ENCODE measurements at regions not wholly inside any gene's neighbourhood (a gene's known extent, or its start where the extent isn't known, plus 50 kb on each side); places are given as distances from the start of the nearest gene placed in this dataset.

DNA sequence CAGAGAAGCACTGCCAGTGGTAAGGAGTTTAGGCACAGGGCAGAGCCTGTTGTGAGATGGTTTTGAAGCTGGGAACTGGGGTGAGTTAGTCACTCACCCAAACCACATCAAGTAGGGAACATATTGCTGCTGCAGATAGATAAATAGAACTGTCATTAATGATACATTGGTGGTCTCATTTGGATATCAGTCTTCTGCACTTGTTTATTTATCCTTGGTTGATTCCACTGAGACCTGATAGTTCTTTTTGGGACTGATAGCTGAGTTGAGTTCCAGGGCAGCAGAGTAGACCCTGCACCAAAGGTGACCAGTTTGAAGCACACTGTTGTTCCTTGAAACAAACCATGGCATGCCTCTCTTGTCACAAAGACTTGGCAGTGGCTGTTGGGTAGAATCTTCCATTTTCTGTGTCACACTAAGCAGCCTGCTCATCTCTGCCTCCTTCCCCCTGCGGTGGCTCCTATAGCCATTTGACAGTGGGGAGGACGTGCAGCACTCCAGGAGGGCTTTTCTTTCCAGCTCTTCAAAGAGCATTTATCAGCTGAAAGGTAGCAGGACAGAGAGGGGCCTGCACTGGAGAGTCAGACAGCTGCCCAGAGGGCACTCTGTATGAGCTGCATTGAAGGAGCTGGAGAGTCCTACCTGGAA, 59.7 kb upstream of the TMEM164 start:
- ATAC-seq (no peak), DNase-seq (no peak)
- Mint-ChIP-seq H3K9me3 (no peaks in the 10 kb centered on the region), H3K4me3 (no peak overlapping the region), H3K4me1 (ENCODE audit: low read depth) (no peaks in the 10 kb centered on the region), H3K36me3 (ENCODE audit: insufficient read depth) (no peaks in the 10 kb centered on the region), H3K27me3 (ENCODE audit: low read depth) (no peaks in the 10 kb centered on the region)

DNA sequence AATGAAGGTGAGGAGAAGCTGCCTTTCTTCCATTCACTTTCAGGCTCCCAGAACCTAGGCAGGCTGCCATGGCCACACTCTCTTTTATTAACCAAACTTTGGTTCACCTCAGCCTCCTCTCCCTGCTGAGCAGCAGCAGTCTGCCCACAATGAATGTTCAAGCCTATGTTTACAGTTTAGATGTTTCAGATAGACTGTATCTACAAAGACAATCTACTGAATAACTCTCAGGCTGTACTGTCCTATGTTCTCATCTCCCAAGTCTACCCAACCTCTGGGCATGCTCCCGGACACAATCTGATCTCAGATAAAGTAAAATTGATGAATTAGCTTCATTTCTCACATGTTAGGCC, 59.2 kb upstream of the TMEM164 start:
- Mint-ChIP-seq H3K9me3 (no peaks in the 10 kb centered on the region), H3K27me3 (ENCODE audit: low read depth) (no peaks in the 10 kb centered on the region), H3K4me3 (no peak overlapping the region), H3K4me1 (ENCODE audit: low read depth) (no peaks in the 10 kb centered on the region), H3K36me3 (ENCODE audit: insufficient read depth) (no peaks in the 10 kb centered on the region)
- DNase-seq (no peak), ATAC-seq (no peak)

DNA sequence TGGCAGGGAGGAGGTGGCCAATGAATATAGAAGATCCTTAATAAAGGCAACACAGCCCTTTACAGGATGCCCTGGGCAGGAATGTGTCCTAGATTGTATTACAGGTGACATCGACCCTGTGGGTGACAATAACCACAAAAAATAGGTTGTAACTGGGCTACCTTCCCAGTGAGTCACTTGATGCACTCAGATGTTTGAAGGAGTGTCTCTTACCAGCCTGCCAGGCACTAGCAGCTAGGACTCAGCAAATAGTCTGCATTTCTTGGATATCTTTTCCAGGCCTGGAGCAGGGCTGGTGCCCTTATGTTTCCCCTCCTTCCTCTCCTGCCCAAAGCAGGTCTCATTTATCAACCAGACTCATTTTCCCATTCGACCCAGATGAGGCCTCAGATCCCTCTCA, 50.9 kb upstream of the TMEM164 start:
- H3K36me3 Mint-ChIP-seq (ENCODE audit: insufficient read depth) = no peaks in the 10 kb centered on the region
- H3K4me1 Mint-ChIP-seq (ENCODE audit: low read depth) = no peaks in the 10 kb centered on the region
- DNase-seq (no peak), ATAC-seq (no peak)
- H3K9me3 Mint-ChIP-seq = no peaks in the 10 kb centered on the region
- H3K27me3 Mint-ChIP-seq (ENCODE audit: low read depth) = no peaks in the 10 kb centered on the region
- H3K4me3 Mint-ChIP-seq = no peak overlapping the region

DNA sequence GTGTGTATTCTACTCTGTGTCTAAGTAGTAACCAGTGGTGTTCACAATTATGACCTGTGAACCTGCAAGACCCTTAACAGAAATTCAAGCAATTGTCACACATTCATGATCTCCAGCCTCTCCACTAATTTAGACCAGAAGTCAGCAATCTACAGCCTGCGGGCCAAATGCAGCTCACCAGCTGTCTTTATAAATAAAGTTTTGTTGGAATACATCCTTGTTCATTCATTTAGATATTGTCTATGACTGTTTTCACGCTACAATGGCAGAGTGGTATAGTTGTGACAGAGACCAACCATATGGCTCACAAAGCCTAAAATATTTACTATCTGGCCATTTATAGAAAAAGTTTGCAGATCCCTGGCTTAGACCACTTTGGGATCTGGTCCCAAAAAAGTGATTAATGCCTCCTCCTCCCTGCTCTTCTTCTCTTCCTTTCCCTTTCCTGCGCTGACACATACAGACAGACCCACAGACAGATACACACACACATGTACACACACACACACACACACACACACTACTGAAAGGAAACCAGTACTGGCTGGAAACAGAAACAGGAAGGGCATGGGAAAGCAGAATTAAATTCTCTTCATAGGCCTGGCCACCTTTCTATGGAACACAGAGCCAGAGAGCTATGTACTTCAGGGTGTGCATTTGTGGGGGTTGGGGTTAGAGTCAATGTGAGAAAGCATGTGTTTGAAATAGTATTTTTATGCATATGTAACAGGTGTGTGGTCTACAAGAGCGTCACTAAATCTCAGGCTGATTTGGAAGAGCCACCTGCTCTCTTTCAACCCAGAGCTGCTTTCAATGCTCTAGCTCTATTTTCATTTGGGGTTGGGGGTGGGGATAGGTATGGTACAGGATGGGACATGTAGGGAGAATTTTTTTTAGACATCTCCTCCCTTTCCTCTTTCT, 49.7 kb upstream of the TMEM164 start:
- Mint-ChIP-seq H3K4me3 (no peak overlapping the region), H3K27me3 (ENCODE audit: low read depth) (no peaks in the 10 kb centered on the region), H3K9me3 (no peaks in the 10 kb centered on the region), H3K36me3 (ENCODE audit: insufficient read depth) (no peaks in the 10 kb centered on the region), H3K4me1 (ENCODE audit: low read depth) (peaks cover 2% of the 10 kb centered on the region)
- ATAC-seq = no peak
- no peak for DNase-seq

Data from activated T-cell treated with anti-CD3 and anti-CD28 coated beads, Interleukin-2, amount 50 U/mL, for 4 hours (primary cell).